Esophagus squamous epithelium (tissue), 4 donors: ENCODE measurements at regions not wholly inside any gene's neighbourhood (a gene's known extent, or its start where the extent isn't known, plus 50 kb on each side); places are given as distances from the start of the nearest gene placed in this dataset.

ENCODE experiments used
- POLR2A ChIP-seq, 4 donors: fragments of 450-650 bp; IDR thresholded peaks; one replicate each; pipeline ENCODE4 v1.6.1; 2017; ENCODE audit warnings: antibody characterized with exemption in 4 of 4, mild to moderate bottlenecking in 4 of 4, moderate library complexity in 3 of 4
- TF ChIP-seq, protein P1 (sequence below), 6 experiments: fragments of 450-650 bp in 4 of 6; fragments of 200-600 bp in 2 of 6; sonication (generic) in 2 of 6; IDR thresholded peaks; one replicate each; pipeline ENCODE4 v1.5.1; 2016 to 2019; ENCODE audit warnings: antibody characterized with exemption in 6 of 6, mild to moderate bottlenecking in 4 of 6, moderate library complexity in 4 of 6

DNA sequence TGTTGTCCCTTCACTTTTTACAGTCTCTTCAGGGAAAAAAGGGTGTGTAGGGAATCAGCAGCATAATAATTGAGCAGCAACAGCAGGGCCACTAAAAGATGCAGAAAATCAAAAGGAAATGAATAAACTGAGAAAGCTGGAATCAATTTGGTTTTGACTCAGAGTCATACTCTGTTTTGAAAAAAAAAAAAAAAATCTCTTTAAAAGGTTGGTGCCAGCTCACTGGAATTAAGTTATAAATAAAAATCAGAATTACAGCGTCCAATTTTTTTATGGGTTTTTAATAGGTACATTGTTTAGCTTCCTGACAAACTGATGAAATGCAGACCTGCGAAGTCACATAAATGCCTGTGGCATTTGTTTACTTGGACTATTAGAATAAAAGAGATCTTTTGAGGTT is 231.9 kb downstream of the COG6 start:
- TF ChIP-seq, protein P1, sequence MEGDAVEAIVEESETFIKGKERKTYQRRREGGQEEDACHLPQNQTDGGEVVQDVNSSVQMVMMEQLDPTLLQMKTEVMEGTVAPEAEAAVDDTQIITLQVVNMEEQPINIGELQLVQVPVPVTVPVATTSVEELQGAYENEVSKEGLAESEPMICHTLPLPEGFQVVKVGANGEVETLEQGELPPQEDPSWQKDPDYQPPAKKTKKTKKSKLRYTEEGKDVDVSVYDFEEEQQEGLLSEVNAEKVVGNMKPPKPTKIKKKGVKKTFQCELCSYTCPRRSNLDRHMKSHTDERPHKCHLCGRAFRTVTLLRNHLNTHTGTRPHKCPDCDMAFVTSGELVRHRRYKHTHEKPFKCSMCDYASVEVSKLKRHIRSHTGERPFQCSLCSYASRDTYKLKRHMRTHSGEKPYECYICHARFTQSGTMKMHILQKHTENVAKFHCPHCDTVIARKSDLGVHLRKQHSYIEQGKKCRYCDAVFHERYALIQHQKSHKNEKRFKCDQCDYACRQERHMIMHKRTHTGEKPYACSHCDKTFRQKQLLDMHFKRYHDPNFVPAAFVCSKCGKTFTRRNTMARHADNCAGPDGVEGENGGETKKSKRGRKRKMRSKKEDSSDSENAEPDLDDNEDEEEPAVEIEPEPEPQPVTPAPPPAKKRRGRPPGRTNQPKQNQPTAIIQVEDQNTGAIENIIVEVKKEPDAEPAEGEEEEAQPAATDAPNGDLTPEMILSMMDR (IDR thresholded peaks at IDR 0.05) = no peak
- no peak for TF ChIP-seq POLR2A (IDR thresholded peaks at IDR 0.05)
